ENCODE measurements at regions not wholly inside any gene's neighbourhood (a gene's known extent, or its start where the extent isn't known, plus 50 kb on each side); places are given as distances from the start of the nearest gene placed in this dataset.

DNA sequence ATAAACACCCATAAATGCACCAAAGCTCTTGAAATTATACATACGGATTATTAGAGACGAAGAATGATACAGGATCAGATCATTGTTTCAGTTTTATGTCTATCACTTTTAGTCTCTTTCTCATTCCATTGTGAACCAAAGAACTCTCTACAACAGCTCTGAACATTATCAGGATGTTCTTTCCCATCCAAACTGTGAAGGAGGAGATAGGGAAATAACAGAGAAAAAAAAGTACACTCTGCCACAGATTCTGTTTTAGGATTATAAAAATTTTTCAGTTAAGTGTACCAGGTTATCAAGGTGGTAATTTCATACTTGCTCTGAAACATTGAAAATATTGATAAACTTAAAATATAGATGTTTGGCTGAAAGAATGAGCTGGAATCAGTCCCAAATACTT lies 270.9 kb downstream of the MZT1 start:
- no peak for DNase-seq (ENCODE audit: low read depth in 2 of 2)

DNA sequence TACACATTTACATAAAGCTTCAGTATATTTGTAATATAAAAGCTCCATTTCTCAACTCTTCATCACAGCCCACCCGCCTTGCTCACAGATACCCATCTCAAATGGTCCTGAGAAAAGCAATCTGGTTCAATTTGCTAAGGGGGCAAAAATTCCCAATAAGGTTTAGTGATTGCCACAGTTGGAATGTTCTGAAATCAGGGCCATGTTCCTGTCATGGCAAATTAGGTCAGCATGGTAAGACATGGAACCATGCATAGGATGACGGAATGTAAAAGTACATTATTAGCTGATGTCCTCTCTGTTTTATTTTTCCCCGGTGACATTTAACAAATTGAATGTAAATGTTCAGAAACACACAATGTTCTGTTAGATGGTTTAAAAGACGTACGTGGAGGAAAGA lies 274.3 kb downstream of the MZT1 start:
- no peak for DNase-seq (ENCODE audit: low read depth in 2 of 2)

DNA sequence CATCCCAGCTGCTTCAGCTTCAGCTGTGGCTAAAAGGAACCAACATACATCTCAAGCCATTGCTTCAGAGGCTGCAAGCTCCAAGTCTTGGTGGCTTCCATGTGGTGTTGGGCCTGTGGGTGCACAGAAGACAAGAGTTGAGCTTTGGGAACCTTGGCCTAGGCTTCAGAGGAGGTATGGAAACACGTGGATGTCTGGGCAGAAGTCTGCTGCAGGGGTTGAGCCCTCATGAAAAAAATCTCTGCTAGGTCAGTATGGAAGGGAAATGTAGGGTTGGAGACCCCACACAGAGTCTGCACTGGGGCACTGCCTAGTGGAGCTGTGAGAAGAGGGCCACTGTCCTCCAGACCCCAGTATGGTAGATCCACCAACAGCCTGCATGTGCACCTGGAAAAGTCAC lies 279.3 kb downstream of the MZT1 start:
- DNase-seq (ENCODE audit: low read depth in 2 of 2) = no peak

DNA sequence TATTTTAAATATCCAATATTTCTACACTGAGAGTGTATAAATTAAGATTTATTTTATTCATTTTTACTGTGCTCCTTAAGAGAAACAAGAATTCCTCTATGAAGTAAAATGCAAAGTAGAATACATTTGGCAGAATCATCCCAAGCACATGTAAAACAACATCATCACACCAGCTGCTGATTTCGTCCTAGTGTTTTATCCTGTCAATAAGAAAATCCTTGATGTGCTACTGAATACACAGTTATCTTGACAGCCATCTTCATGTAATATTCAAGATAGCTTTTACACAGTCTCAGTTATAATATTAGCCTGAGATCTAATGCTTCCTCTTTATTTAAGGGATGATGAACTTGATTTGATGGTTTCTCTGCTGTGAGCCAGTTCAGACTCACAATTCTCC lies 282.4 kb downstream of the MZT1 start:
- no peak for DNase-seq (ENCODE audit: low read depth in 2 of 2)

DNA sequence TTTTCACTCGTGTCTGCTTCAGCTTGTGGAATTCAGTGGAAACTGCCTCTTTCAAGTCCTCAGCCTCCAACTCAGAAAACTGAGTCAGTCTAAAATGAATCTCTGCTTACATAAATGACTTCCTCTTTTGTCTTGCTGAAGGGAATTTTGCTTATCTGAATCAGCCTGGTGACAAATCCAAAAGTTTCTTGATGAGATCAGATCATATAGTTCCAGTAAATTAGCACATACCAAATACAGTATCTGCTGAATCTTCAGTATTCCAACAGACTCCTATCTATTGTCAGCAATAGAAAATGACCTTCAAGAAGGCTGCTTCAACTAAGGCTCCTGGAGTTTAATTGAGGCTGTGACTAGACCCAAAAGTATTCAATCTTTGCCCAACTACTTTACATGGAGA lies 290.0 kb downstream of the MZT1 start:
- no peak for DNase-seq (ENCODE audit: low read depth in 2 of 2)

DNA sequence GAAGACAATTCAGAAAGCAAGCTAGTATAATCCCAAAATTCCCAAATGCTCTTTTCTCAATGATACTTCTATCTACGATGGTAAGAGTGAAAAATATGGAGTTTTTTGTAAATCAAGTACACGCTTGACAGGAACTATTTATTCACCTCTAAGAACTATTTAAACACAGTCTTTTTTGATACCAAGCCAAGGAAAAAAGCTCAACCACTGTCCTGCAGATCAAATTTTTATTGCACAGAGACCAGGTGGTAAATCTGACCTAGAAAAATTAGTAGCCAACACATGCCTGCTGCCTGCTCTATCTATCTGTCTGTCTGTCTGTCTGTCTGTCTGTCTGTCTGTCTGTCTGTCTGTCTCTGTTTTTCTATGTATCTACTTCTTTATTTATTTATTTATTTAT lies 292.2 kb downstream of the MZT1 start:
- DNase-seq (ENCODE audit: low read depth in 2 of 2) = no peak

DNA sequence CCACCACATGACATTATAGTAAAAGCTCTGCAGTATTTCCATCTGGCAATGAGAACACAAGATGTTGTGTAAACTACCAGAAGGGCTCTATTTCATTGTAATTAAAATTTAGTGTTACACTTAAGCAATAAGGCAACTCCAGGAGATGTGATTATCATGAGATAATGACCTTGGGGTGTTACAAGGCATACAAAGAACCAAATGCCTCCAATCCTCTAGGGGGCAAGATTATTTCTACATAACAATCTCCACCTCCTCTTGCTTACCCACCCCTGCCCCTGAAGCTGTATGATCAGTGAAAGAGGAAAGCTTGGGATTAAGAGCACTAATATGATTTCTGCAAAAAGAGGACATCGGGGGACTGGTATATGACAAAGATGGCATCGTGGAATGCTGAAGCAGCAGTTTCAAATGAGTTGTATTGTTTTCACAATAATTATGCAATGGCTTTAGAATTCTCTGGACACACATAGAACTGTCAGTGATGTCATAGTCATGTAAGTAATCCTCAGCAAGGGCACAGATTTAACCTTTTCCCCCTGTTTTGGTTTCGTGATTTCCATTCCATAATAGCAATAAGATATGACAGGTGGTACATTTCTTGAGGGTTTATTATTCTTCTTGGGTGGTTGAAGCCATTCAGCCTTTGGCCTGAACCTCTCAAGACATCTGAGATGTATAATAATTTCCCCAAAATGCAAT lies 295.3 kb downstream of the MZT1 start:
- DNase-seq (ENCODE audit: low read depth in 2 of 2) = no peak

DNA sequence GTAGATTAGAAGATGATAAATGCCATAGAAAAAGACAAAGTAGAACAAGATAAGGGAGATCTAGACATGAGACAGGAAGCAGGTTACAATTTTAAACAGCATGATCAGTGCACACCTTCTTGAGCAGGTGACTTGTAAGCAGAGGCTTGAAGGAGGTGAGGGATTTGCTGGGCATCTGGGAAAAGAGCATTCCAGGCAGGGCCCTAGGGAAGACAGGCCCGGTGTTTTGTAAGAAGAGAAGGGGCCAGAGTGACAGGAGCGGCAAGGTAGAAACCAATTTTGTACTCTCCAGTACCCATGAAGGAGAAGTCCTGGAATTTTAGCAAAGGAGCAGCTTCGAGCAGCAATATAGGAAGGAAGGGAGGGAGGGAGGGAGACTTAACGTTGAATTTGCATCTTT lies 296.5 kb downstream of the MZT1 start:
- no peak for DNase-seq (ENCODE audit: low read depth in 2 of 2)

DNA sequence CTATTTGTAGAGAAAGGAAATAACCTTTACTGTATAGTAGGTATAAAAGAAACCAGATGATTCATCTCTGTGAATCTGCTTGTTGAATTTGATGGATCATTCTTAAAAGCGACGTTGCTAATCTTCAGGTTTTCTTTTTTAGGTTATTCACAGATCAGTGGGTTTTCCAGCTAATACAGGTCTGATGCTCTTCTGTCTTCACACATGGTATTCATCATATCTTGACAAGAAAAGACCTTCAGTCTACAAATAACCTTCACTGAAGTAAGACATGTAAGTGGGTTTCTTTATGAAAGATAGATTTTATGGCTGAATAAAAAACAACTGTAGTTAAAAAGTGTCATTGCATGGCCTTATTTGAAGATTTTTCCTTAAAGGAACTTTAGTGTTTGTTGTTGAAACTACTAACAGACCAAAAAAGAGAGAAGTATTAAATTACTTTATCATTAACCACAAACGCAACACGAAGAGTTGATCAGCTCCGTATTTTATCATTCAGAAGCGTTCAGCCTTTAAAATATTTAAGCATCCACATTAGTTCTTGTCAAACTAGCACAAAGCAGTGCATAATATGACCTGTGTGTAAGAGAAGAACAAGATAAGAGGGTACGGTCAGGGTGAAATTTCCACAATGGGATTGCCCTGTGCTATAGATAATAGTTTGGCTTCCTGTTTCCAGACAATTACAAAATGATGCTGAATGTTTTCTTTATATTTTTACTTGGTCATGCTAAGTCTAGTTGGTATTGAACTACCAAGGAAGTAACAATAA lies 299.5 kb downstream of the MZT1 start:
- DNase-seq (ENCODE audit: low read depth in 2 of 2) = no peak

DNA sequence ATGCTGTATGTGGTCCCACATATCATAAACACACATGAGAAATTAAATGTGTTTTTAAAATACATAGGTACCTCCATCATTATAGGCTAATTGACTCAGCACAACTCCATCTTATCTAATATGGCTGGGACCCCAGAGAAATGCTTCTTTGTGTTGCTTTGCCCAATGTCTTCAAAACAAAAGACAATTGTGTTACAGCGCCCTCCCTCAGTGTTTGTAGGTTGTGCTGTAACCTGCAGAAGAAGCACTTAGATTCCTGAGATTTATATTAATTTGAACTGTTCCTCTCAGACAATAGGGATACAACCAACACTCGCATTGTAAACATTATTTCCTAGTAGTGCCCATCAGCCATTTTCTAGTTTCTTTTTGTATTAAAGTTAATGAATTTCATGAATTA lies 303.4 kb downstream of the MZT1 start:
- DNase-seq (ENCODE audit: low read depth in 2 of 2) = no peak

DNA sequence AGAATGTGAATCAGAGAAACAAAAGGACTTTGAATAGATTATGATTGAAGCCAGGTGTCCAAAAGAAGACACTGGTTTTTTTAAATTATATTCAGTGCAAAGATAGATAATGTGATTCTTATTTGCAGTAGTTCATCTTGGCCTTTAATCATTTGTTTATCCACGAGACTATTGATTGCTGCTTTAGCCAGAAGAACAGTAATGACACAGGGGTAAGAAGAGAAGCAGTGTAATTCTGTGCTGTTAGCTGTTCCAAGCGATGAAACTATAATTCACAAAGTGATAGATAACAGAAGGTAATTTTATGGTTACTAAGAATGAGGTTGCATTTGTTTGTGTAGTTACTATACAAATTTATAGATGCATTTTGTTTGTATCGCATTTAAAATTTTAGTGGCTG lies 311.6 kb downstream of the MZT1 start:
- DNase-seq (ENCODE audit: low read depth in 2 of 2) = no peak

DNA sequence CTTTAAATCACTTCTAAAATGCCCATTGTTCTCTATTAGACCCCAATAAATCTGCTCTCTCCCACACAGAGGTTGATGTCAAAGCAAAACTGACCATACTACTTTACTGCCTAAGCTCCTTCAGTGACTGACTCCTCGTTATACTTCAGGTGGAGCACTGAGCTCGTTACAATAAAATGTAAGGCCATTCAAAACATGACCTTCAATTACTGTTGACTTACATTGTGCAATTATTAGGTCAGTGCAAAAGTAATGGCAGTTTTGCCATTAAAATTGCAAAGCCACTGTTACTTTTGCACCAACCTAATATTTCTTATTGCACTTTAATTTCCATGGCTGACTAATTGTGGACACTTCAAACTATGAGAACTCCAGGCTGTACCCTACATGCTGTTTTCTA lies 314.9 kb downstream of the MZT1 start:
- DNase-seq (ENCODE audit: low read depth in 2 of 2) = no peak

DNA sequence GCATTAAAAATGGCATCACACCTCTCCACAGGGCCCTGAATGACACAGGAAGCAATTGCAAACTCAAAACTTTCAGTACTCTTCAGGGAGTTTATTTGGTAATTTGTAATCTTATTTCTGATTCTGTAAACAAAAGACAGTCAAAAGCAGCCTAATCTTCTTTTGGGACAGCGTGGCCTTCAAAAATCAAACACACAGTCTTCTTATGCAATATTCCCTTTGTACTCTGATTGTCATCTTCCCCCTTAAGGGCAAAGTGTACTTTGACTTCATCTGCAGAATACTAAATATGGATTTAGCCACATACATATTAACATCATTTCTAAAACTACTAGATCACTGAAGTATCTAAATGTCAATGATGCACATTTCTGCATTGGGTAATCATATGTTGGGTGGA lies 322.0 kb downstream of the MZT1 start:
- DNase-seq (ENCODE audit: low read depth in 2 of 2) = no peak

DNA sequence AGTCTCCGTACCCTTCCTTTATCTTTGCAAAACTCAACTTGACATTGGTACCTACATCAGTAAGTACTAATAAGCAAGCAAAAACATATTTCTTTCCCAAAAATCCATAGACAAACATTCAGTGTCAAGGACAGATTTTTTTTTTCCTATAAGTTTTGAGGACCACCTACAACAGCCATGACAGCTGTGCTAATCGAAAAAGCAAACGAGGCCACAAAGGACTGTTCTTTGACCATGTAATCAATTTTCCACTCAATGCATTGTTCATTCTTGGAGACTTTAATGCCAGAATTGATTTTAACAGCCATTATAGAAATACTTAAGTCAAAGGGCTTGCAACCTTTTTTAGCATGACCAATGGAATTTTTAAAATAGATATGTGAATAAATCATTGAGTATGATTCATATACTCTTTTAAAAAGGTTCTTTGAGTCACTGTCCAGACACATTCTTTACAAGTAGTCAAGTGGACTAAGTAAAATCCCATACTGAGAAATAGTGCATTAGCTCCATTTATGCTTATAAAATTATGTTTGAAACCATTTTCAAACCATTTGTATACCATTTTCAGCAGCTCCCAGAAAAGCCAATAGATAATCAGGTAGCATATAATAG lies 323.9 kb downstream of the MZT1 start:
- DNase-seq (ENCODE audit: low read depth in 2 of 2) = no peak

DNA sequence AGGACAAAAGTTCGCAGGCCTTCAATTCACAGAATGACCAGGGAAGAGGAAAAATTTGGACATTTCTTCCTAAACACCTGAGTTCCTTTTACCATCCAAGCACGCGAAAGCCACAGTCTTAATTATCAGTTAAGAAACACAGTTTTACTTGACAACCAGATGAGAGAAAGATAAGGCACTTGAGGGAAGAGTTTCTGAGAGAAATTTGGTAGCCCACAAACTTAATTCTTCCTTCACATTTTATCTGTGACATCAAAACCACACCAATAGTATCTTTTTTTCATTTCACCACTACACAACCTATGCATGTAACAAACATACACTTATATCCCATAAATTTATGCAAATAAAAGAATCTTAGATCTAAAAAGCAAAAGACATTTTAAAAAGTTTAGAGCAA lies 326.6 kb downstream of the MZT1 start:
- DNase-seq (ENCODE audit: low read depth in 2 of 2) = no peak

DNA sequence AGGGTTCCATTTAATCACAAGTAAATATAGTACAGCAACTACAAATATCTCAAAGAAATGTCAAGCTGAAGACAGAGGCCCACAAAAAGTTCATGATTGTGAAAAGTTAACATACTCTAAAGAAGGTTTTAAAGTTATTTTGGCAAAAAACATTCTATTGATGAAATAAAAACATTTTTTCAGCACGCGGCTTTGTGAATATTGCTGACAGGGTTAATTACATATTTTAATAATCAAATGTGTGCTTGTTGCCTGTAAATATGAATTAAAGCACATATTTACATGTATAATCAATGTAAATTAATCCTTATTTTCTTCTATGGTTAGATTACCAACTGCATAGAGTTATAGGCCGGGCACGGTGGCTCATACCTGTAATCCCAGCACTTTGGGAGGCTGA lies 328.1 kb downstream of the MZT1 start:
- no peak for DNase-seq (ENCODE audit: low read depth in 2 of 2)

DNA sequence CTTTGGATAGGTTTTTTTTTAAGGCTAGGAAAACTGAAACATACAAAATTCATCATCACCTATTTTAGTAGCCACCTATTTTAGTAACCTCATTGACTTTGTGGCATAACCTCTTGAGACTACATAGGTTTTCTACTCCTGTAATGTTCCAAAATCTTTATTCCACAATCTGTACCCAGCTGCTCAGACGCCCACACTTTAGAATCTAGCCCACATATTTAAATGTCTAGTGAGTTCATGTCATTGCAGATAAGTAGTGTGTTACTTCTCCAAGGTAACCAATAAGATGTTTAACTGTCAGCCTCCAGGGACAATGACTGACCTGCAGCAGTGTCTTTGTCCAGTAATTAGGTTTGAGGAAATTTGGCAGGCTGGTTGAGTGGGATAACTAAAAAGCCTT lies 330.2 kb downstream of the MZT1 start:
- DNase-seq (ENCODE audit: low read depth in 2 of 2) = no peak

DNA sequence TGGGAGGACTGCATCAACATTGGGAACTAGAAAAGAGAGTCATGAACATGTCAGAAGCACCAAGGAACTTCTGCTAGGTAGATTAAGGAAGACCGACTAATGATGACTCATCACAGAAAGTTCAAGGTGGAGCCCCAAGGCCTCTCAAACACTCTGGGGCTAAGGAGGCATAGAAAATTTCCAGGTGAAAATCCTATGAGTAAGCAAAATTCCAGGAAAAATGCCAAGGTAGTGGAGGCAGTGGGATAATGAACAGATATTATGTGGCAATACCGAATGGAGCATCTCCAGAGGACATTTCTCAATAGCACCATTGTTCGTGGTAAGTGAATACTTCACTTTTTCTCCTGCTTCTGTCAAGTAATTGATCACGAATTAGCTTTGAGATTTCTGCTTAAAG lies 336.5 kb downstream of the MZT1 start:
- no peak for DNase-seq (ENCODE audit: low read depth in 2 of 2)

DNA sequence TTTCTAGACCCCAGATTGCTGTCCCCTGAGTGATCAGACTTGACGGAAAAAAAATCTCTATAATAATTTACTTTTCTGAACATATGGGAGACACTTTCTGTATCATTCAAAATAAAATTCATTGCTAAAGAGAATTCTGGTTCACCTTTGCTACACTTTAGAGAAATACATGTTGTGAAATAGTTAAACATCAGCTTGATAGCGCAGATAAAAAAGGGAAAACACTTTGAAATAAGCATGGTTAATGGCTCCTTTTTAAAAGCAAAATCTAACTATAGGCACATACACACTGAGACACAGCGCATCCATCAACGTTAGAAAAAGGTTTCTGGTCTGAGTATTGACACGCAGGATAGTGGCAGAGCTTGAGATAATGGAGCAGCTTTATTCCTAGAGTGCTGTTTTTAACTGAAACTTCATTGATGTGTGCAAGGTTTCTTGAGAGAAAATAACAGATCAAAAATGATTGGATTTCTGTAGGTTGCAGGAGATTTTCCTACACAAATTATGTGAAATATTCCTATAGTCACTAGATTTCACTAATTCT lies 341.2 kb downstream of the MZT1 start:
- no peak for DNase-seq (ENCODE audit: low read depth in 2 of 2)

DNA sequence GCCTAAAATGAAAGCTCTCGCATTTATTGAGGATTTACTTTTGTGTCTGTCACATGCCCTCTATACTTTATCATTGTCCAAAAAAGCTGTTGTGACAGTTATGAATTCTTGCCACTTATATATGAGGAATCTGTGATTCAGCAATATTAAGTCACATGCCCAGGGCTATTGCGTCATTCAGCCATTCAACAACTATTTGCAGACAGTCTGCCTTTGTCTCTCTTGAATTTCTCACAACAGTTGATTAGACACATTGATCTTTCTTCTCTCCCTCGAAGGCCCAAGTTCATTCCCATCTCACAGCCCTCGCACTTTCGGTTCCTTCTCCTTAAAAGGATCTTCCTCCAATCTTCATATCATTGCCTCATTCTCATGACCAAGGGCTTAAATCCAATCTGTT lies 342.6 kb downstream of the MZT1 start:
- no peak for DNase-seq (ENCODE audit: low read depth in 2 of 2)

DNA sequence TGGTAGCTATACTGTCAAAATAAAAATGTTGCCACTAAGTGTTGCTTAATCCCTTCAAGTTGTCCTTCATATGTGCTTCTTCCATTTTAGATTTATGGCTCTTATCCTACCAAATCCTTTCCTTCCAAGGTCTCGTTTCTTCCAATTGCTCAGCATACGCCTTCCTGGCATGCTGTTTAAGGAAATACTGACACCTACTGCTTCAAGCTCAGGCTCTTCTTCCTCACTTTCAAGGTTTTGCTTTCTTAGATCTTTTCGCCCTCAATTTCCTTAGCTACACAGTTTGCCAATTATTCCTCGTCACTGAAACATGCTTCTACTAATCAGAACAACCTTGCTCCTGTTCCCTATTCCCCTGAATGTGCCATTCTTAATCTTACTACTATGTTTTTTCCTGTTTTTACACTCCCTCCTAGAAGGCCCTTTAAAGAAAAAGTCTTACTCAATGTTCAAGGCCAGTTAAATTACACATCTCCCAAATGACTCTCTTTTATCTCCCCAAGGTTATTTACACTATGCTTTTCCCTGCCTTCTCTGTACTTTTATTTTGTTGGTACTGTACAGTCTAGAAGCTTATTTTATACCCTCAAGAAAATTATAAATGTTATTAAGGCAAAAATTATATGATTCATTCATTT lies 343.1 kb downstream of the MZT1 start:
- DNase-seq (ENCODE audit: low read depth in 2 of 2) = no peak

DNA sequence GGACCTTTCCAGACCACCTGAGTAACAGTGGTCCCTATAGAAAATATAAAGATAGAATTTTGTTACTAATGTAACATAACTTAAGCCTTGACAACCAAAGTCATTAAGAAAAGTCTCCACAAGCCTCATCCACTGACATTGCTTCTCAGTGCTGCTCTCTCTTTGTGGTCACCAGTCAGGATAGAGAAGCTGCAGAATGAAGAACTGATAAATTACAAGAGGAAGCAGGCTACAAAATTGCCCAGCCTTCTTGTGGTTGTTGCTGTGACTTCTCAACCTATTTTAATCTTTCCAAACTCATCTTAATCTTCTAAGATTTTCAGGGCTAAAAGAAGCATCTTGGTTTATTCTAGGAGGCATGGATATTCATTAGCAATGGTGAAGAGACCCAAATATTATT lies 343.8 kb downstream of the MZT1 start:
- no peak for DNase-seq (ENCODE audit: low read depth in 2 of 2)

DNA sequence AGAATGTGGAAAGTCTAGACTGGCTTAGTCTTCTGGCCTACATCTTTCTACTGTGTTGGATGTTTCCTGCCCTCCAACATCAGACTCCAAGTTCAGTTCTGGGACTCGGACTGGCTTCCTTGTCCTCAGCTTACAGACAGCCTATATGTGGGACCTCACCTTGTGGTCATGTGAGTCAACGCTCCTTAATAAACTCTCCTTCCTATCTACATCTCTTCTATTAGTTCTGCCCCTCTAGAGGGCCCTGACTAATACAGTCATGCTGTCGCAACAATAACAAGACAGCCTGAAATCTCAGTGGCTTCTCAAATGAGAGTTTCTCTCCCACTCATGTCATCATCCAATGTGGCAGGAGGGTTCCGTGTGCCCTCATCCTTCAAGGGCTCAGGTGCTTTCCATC lies 347.8 kb downstream of the MZT1 start:
- DNase-seq (ENCODE audit: low read depth in 2 of 2) = no peak

All from stimulated activated CD8-positive, alpha-beta memory T cell treated with anti-CD3 and anti-CD28 coated beads, Interleukin-15, amount 100 ng/mL, for 48 hours (primary cell).